Activated naive CD8-positive, alpha-beta T cell treated with anti-CD3 and anti-CD28 coated beads for 36 hours (primary cell): ENCODE measurements at regions not wholly inside any gene's neighbourhood (a gene's known extent, or its start where the extent isn't known, plus 50 kb on each side); places are given as distances from the start of the nearest gene placed in this dataset.

Experiments used
- DNase-seq: peaks from one replicate; pipeline ENCODE4 v3.0.0; 2021
- H3K27ac Mint-ChIP-seq: one replicate; pipeline ENCODE4 v1.8.0; 2022; ENCODE audit warnings: mild to moderate bottlenecking, moderate library complexity, mixed read lengths
- H3K27me3 Mint-ChIP-seq: one replicate; pipeline ENCODE4 v1.8.0; 2022; ENCODE audit warnings: mild to moderate bottlenecking, mixed read lengths
- H3K36me3 Mint-ChIP-seq: one replicate; pipeline ENCODE4 v1.8.0; 2021; ENCODE audit warnings: mild to moderate bottlenecking, mixed read lengths
- H3K4me1 Mint-ChIP-seq: one replicate; pipeline ENCODE4 v1.8.0; 2021; ENCODE audit warnings: mixed read lengths
- H3K4me3 Mint-ChIP-seq: one replicate; pipeline ENCODE4 v1.8.0; 2022; ENCODE audit warnings: mild to moderate bottlenecking, moderate library complexity, mixed read lengths
- H3K9me3 Mint-ChIP-seq: one replicate; pipeline ENCODE4 v1.8.0; 2022; ENCODE audit warnings: mixed read lengths

GRCh38 chr16:50992350-50993032, 158.6 kb downstream of the SALL1 start:
- DNase-seq, result no peak
- no peaks in the 10 kb centered on the region for H3K36me3 Mint-ChIP-seq
- no peaks in the 10 kb centered on the region for H3K27me3 Mint-ChIP-seq
- no peaks in the 10 kb centered on the region for H3K9me3 Mint-ChIP-seq
- H3K27ac Mint-ChIP-seq, result no peak overlapping the region
- H3K4me1 Mint-ChIP-seq, result no peaks in the 10 kb centered on the region
- H3K4me3 Mint-ChIP-seq, result no peak overlapping the region

GRCh38 chr16:50991436-50991835, 159.6 kb downstream of the SALL1 start:
- H3K36me3 Mint-ChIP-seq, result no peaks in the 10 kb centered on the region
- no peaks in the 10 kb centered on the region for H3K9me3 Mint-ChIP-seq

GRCh38 chr16:50991006-50991405, 160.1 kb downstream of the SALL1 start:
- Mint-ChIP-seq H3K27me3 (no peaks in the 10 kb centered on the region), H3K27ac (no peak overlapping the region), H3K36me3 (no peaks in the 10 kb centered on the region), H3K4me1 (no peaks in the 10 kb centered on the region), H3K9me3 (no peaks in the 10 kb centered on the region), H3K4me3 (no peak overlapping the region)
- no peak for DNase-seq

More at GRCh38 chr16:50991436-50991835, 159.6 kb downstream of the SALL1 start:
- H3K27ac Mint-ChIP-seq, result no peak overlapping the region
- H3K4me1 Mint-ChIP-seq, result no peaks in the 10 kb centered on the region
- no peak overlapping the region for H3K4me3 Mint-ChIP-seq
- no peaks in the 10 kb centered on the region for H3K27me3 Mint-ChIP-seq
- no peak for DNase-seq

- no peak overlapping the region for H3K27ac Mint-ChIP-seq
- no peak overlapping the region for H3K4me3 Mint-ChIP-seq
- H3K4me1 Mint-ChIP-seq, result no peaks in the 10 kb centered on the region
- DNase-seq, result no peak
- H3K9me3 Mint-ChIP-seq, result no peaks in the 10 kb centered on the region
- no peaks in the 10 kb centered on the region for H3K36me3 Mint-ChIP-seq
- H3K27me3 Mint-ChIP-seq, result no peaks in the 10 kb centered on the region
Measured at GRCh38 chr16:50989047-50989446, 162.0 kb downstream of the SALL1 start.

GRCh38 chr16:50988441-50988840, 162.6 kb downstream of the SALL1 start:
- Mint-ChIP-seq H3K9me3 (no peaks in the 10 kb centered on the region), H3K4me1 (no peaks in the 10 kb centered on the region), H3K4me3 (no peak overlapping the region), H3K27me3 (no peaks in the 10 kb centered on the region), H3K27ac (no peak overlapping the region), H3K36me3 (no peaks in the 10 kb centered on the region)
- no peak for DNase-seq

GRCh38 chr16:50986453-50986852, 164.6 kb downstream of the SALL1 start:
- Mint-ChIP-seq H3K4me3 (no peak overlapping the region), H3K4me1 (no peaks in the 10 kb centered on the region), H3K9me3 (no peaks in the 10 kb centered on the region), H3K36me3 (no peaks in the 10 kb centered on the region), H3K27ac (no peak overlapping the region), H3K27me3 (no peaks in the 10 kb centered on the region)
- no peak for DNase-seq

GRCh38 chr16:50985733-50986132, 165.3 kb downstream of the SALL1 start:
- Mint-ChIP-seq H3K27ac (no peak overlapping the region), H3K4me3 (no peak overlapping the region)

GRCh38 chr16:50984688-50985087, 166.4 kb downstream of the SALL1 start:
- H3K9me3 Mint-ChIP-seq, result no peaks in the 10 kb centered on the region
- no peaks in the 10 kb centered on the region for H3K4me1 Mint-ChIP-seq
- H3K27me3 Mint-ChIP-seq, result no peaks in the 10 kb centered on the region
- H3K36me3 Mint-ChIP-seq, result no peaks in the 10 kb centered on the region
- no peak overlapping the region for H3K4me3 Mint-ChIP-seq
- DNase-seq, result no peak
- no peak overlapping the region for H3K27ac Mint-ChIP-seq

More at GRCh38 chr16:50985733-50986132, 165.3 kb downstream of the SALL1 start:
- Mint-ChIP-seq H3K9me3 (no peaks in the 10 kb centered on the region), H3K36me3 (no peaks in the 10 kb centered on the region), H3K27me3 (no peaks in the 10 kb centered on the region), H3K4me1 (no peaks in the 10 kb centered on the region)
- no peak for DNase-seq

- H3K4me1 Mint-ChIP-seq, result no peaks in the 10 kb centered on the region
- H3K27ac Mint-ChIP-seq, result no peak overlapping the region
- H3K27me3 Mint-ChIP-seq, result no peaks in the 10 kb centered on the region
- no peaks in the 10 kb centered on the region for H3K9me3 Mint-ChIP-seq
- no peak for DNase-seq
- H3K4me3 Mint-ChIP-seq, result no peak overlapping the region
- H3K36me3 Mint-ChIP-seq, result no peaks in the 10 kb centered on the region
Measured at GRCh38 chr16:50982808-50983207, 168.3 kb downstream of the SALL1 start.

GRCh38 chr16:50981951-50982350, 169.1 kb downstream of the SALL1 start:
- no peaks in the 10 kb centered on the region for H3K36me3 Mint-ChIP-seq
- no peak overlapping the region for H3K4me3 Mint-ChIP-seq
- no peak overlapping the region for H3K27ac Mint-ChIP-seq
- H3K27me3 Mint-ChIP-seq, result no peaks in the 10 kb centered on the region
- no peaks in the 10 kb centered on the region for H3K4me1 Mint-ChIP-seq
- DNase-seq, result no peak
- H3K9me3 Mint-ChIP-seq, result no peaks in the 10 kb centered on the region

GRCh38 chr16:50980666-50981065, 170.4 kb downstream of the SALL1 start:
- H3K4me1 Mint-ChIP-seq, result no peaks in the 10 kb centered on the region
- no peaks in the 10 kb centered on the region for H3K27me3 Mint-ChIP-seq
- no peak overlapping the region for H3K4me3 Mint-ChIP-seq
- H3K36me3 Mint-ChIP-seq, result no peaks in the 10 kb centered on the region
- no peak overlapping the region for H3K27ac Mint-ChIP-seq
- no peak for DNase-seq
- no peaks in the 10 kb centered on the region for H3K9me3 Mint-ChIP-seq

GRCh38 chr16:50979806-50980620, 171.1 kb downstream of the SALL1 start:
- Mint-ChIP-seq H3K4me3 (no peak overlapping the region), H3K9me3 (no peaks in the 10 kb centered on the region), H3K27ac (no peak overlapping the region), H3K36me3 (no peaks in the 10 kb centered on the region), H3K27me3 (no peaks in the 10 kb centered on the region), H3K4me1 (no peaks in the 10 kb centered on the region)
- DNase-seq, result no peak

- Mint-ChIP-seq H3K4me1 (no peaks in the 10 kb centered on the region), H3K4me3 (no peak overlapping the region), H3K27ac (no peak overlapping the region), H3K36me3 (no peaks in the 10 kb centered on the region), H3K9me3 (no peaks in the 10 kb centered on the region), H3K27me3 (no peaks in the 10 kb centered on the region)
- DNase-seq, result no peak
Measured at GRCh38 chr16:50977138-50977537, 173.9 kb downstream of the SALL1 start.

- H3K27ac Mint-ChIP-seq, result no peak overlapping the region
- no peaks in the 10 kb centered on the region for H3K27me3 Mint-ChIP-seq
- no peaks in the 10 kb centered on the region for H3K4me1 Mint-ChIP-seq
- H3K9me3 Mint-ChIP-seq, result no peaks in the 10 kb centered on the region
- H3K4me3 Mint-ChIP-seq, result no peak overlapping the region
- no peaks in the 10 kb centered on the region for H3K36me3 Mint-ChIP-seq
- DNase-seq, result no peak
Measured at GRCh38 chr16:50974438-50975036, 176.5 kb downstream of the SALL1 start.

GRCh38 chr16:50972876-50973275, 178.2 kb downstream of the SALL1 start:
- Mint-ChIP-seq H3K27me3 (no peaks in the 10 kb centered on the region), H3K9me3 (no peaks in the 10 kb centered on the region), H3K4me1 (no peaks in the 10 kb centered on the region), H3K4me3 (no peak overlapping the region), H3K27ac (no peak overlapping the region), H3K36me3 (no peaks in the 10 kb centered on the region)
- DNase-seq, result no peak
